ENCODE measurements at regions not wholly inside any gene's neighbourhood (a gene's known extent, or its start where the extent isn't known, plus 50 kb on each side); places are given as distances from the start of the nearest gene placed in this dataset.

GRCh38 chr7:22625251-22625650, 101.7 kb upstream of the IL6 start:
- no peak for DNase-seq (ENCODE audit: low read depth in 2 of 2)

- DNase-seq (ENCODE audit: low read depth in 2 of 2) = no peak
Measured at GRCh38 chr7:22624781-22625180, 102.2 kb upstream of the IL6 start.

DNA sequence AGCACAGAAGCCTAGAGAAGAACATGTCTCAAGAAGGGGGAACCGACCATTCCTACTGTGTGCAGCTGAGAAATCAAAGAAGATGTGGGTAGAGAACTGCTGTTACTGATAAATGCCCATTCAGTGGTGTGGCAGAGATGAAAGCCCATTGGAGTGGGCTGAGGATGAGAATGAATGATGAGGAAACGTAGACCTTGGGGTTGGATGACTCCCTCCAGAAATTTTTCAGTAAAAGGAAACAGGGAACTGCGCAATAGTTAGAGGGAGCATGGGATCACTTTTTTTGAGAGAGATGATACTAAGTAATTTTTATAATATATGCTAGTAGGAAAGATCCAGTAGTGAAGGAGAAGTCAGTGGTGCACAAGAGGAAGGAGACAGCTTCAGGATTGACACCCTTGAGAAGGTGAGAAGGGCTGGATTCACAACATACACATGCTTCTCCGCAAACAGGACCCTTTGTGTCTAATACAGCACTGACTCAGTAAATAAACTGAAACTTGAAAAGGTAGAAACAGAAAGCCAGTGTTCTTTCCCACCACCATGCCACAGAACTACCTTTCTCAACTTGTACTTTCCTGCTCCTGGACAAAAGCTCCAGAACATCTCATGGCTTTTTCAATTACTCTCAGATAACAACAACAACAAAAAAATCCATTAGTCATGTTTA, 104.7 kb upstream of the IL6 start:
- no peak for DNase-seq (ENCODE audit: low read depth in 2 of 2)

GRCh38 chr7:22618528-22618927, 108.5 kb upstream of the IL6 start:
- DNase-seq (ENCODE audit: low read depth in 2 of 2) = no peak

DNA sequence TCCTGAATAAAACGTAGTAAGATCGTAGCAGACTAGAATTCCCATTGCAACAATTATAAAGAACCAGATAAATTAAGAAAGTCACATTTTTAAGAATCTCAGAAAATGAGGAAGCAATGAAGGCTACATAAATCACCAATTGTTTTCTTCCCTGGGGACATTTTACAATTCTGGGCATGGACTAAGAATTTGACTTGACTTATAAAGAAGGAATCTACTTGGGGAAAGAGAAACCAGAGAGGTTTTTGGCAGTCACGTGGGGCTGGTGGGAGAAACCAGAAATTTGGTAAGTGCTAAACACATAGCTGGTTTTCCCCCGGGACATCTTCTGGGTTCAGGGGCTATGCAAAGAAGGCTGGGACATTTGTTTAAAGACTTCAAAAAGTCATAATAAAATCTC, 109.8 kb upstream of the IL6 start:
- no peak for DNase-seq (ENCODE audit: low read depth in 2 of 2)

DNA sequence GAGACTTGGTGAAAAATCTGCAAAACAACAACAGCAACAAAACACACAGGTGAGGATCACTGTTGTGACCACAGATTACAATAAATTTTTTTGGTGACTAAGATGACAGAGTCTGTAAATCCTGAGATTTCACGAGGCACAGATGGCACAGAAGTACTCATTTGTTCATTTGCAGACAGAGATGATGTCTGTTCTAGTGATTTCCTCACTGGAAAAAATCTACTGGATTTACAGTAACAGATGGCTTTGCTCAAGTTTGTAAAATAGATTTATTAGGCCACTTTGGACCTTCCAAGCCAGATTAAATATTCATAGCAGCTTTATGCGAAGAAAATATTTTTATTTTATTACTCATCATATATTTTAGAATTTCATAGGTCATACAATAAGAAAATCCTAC, 113.5 kb upstream of the IL6 start:
- DNase-seq (ENCODE audit: low read depth in 2 of 2) = no peak

- DNase-seq (ENCODE audit: low read depth in 2 of 2) = no peak
Measured at GRCh38 chr7:22612776-22613175, 112.8 kb upstream of the STEAP1B start.

DNA sequence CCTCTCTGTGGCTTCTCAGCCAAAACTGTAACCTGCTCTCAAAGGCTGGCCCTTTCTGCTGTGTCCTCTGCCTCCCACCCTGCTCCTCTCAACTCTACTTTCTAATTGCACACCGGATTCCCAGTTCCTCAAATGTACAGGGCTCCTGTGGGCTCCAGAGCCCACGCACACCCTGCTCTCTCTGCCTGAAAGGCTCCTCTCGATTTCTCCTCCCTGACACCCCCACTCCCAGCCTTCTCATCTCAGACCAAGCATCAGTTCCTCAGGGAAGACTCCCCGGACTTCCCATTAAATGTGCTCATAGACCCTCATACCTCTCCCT, 111.7 kb upstream of the STEAP1B start:
- DNase-seq (ENCODE audit: low read depth in 2 of 2) = no peak

GRCh38 chr7:22610951-22611757, 111.2 kb upstream of the STEAP1B start:
- no peak for DNase-seq (ENCODE audit: low read depth in 2 of 2)

GRCh38 chr7:22610263-22610662, 110.3 kb upstream of the STEAP1B start:
- DNase-seq (ENCODE audit: low read depth in 2 of 2) = no peak

DNA sequence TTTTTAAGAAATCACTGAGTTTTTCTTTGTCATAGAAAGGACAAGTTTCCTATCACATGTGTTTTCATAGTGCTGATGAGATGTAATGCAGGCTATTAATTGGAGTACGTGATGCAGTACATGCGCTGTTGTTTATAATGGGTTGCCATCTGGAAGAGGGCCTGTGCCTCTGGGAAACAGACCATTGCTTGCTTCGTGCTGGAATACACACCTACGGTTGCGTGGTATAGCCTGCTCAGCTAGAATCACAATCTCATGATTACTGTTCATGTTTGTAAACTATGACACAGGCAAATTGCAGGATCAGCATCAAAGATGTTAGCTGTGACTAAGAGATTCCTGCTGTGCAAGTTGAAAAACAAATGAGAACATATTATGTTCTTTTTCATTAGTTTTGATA, 107.2 kb upstream of the STEAP1B start:
- DNase-seq (ENCODE audit: low read depth in 2 of 2) = no peak

- no peak for DNase-seq (ENCODE audit: low read depth in 2 of 2)
Measured at GRCh38 chr7:22604246-22604645, 104.3 kb upstream of the STEAP1B start.

DNA sequence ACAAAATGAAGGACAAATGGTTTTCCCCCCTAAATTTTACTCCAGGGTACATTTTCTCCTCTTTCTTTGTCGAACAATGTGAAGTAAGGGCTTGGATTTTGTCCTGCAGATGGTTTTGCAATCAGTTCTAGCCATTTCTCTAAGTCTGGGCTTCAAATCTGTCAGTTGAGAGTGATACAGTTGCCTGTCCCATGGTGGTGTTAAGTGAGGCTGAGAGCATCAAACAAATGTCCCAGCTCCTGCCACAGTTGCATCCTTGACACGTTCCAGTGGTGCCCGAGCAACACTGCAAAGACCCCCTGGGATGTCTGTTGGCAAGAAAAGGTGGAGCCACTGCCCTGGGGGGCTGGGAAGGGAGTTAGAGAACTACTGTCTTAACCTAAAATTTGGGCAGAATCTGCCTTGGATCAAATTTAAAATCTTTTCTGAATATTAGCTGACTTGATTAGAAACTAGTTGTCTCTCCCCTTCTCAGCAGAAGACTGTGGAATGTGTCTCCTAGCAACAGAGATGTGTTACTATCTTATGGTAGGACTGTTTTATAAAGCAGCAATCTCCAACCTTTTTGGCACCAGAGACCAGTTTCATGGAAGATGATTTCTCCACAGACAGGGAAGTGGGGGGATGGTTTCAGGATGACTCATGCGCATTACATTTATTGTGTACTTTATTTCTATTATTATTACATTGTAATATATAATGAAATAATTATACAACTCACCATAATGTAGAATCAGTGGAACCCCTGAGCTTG, 102.0 kb upstream of the STEAP1B start:
- no peak for DNase-seq (ENCODE audit: low read depth in 2 of 2)

GRCh38 chr7:22601408-22601807, 101.4 kb upstream of the STEAP1B start:
- DNase-seq (ENCODE audit: low read depth in 2 of 2) = no peak

DNA sequence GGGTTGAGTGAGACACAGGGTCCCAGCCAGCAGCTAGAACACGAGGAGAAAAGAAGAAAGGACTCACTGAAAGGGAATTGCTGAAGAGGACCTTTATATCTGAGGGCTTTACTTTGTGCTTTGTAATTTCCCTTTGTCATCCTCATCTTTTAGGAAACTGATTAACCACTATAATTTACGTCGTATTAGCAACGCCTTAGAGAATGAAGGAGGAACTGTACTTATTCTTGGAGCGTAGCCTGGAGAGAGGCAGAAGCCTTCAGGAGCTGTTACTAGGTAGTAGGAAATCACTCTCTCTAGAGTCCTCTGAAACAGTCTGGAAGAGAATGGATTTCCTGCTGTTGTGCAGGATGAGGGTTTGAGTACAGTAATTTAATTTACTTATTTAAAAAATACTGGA, 101.0 kb upstream of the STEAP1B start:
- DNase-seq (ENCODE audit: low read depth in 2 of 2) = no peak

DNA sequence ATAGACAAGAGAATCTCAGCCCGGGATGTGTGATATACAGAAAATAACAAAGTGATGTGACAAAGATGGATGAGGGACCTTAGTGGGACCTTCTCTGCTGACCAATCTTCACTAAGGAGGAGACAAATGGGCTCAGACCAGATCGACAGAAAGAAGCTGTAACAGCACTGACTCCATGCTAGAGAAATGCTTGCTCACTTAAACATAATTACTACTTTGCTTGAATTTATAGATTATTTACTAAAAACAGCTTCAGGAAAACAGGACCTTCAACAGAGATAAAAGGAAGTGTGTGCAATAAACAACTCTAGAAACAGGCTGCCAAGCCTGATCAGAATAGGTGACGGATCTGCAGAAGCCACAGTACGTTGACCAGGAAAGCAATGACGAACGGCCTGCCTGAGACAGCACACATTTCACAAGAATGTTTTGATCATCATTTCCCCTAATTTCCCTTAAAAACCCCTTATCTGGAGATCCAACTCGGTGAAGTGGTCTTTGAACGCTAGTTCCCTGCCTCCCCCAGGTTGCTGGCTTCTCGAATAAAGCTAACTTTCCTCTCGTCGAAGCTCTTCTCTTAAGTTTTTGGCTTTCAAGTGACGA, 98.4 kb upstream of the STEAP1B start:
- no peak for DNase-seq (ENCODE audit: low read depth in 2 of 2)

DNA sequence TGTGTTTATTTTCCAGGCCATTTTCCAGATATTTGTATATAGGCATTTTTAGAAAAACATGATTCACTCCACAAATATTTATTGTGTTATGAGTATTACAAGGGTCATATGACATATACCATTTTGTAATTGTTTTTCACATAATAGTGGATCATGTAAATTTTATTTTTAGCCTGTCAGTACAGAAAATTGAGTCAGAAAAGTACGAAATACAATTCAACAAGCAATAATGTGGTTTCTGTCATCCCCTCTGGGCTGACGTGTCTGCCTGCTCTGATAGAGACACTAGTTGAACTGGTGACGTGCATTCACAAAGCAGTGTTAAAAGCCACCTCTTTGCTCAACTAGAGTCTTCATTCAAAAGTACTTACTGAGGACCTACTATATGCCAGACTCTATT, 97.9 kb upstream of the STEAP1B start:
- no peak for DNase-seq (ENCODE audit: low read depth in 2 of 2)

DNA sequence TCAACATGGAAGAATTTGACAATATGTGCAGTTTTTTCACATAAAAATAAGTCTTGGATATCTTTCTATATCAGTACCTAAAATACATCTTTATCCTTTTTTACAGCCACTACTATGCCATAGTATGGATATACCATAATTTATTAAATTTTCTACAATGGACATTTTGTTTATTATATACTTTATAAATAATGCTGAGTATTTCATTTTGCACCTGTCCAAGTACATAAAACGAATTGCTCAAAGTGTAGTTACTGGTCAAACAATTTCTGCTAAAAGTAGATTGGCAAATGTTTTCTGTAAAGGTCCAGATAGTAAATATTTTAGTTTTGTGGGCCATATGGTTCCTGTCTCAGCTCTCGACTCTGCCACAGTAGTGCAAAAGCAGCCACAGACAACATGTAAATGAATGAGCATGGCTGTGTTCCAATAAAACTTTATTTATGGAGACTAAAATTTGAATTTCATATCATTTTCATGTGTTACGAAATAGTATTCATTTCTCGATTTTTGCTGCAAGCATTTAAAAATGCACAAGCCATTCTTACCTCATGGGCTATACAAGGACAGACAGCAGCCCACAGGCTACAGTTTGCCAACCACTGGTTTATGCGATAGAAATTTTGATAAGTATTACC, 96.9 kb upstream of the STEAP1B start:
- no peak for DNase-seq (ENCODE audit: low read depth in 2 of 2)

GRCh38 chr7:22594020-22594419, 94.0 kb upstream of the STEAP1B start:
- DNase-seq (ENCODE audit: low read depth in 2 of 2) = no peak

DNA sequence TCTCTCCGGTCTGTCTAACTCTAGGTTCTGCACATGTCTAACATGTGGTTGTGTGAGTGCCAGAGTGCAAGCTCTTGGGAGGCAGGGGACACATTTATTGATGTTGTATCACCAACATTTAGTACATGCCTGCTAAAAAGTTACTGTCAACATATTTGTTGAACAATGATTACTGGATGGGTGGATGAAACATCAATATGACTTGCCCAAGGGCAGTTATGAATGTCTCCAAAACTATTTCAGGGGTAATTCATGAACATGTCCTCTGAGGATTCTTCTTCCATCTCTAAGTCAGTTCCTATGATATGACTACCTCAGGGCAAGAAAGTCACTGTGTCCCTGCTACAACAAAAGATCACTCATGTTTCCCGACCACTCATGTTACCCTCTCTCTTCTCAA, 91.3 kb upstream of the STEAP1B start:
- no peak for DNase-seq (ENCODE audit: low read depth in 2 of 2)

DNA sequence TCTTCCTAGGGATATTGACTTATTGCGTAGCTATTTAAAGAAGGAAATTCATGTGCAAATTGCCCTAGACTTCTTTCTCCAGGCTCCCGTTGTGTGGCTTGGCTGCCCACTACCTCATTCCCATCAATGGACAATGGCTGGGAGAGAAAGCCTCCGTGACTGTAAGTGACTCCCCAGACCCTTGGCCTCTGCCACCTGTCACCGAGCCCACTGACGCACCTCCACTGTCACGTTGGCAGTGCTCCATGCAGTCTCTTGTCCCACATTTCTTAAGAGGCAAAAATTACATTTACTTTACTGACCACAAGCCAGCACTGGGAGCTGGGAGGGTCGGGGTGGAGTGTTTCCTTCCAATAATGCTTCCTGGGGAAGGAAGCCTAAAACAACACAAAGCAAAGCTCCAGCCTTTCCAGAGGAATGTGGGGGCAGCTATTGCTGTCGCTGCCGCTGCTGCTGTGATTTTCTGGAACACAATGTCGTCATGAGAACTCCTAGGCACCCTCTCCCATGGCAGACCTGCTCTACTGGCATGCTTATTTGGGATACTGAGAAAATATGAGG, 89.7 kb upstream of the STEAP1B start:
- DNase-seq (ENCODE audit: low read depth in 2 of 2) = no peak

- no peak for DNase-seq (ENCODE audit: low read depth in 2 of 2)
Measured at GRCh38 chr7:22588351-22588750, 88.4 kb upstream of the STEAP1B start.
